HEK293T (cell line): ENCODE measurements at regions not wholly inside any gene's neighbourhood (a gene's known extent, or its start where the extent isn't known, plus 50 kb on each side); places are given as distances from the start of the nearest gene placed in this dataset.

ENCODE experiments used
- CTBP1 ChIP-seq: fragments of 450-650 bp; IDR thresholded peaks from 2 replicates; pipeline ENCODE4 v1.6.1; 2016; ENCODE audit warnings: borderline replicate concordance
- ELF4 ChIP-seq: fragments of 450-650 bp; IDR thresholded peaks from 2 replicates; pipeline ENCODE4 v1.6.1; 2017; ENCODE audit warnings: antibody characterized with exemption
- FOXM1 ChIP-seq: fragments of 450-650 bp; IDR thresholded peaks from 2 replicates; pipeline ENCODE4 v1.6.1; 2017; ENCODE audit warnings: mild to moderate bottlenecking, borderline replicate concordance
- SUZ12 ChIP-seq: fragments of 450-650 bp; IDR thresholded peaks from 2 replicates; pipeline ENCODE4 v1.6.1; 2016; ENCODE audit warnings: mild to moderate bottlenecking

DNA sequence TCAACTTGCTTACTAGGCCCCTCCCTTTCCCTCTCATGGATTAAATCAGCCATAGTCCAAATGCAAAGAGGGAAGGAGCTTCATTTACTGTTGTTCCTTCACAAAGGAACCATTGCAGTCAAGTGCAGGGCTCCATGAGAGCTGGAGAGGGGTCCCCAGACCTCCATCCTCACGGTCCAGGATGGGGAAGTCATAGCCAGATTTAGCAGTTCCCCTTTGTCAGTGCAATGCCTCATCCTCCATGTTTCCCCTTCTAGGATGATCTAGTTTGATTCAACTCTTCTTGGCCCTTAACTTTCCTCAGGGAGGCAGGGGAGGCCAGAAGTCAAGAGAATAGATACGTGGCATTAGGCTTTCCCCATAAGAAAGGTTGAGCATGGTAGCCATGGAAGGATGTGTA is 66.5 kb upstream of the FUCA2 start:
- no peak for TF ChIP-seq CTBP1
- TF ChIP-seq SUZ12: no peak
- no peak for TF ChIP-seq FOXM1
- no peak for TF ChIP-seq ELF4
